Cerebellar nuclear complex (tissue), 1 donor: ENCODE measurements at regions not wholly inside any gene's neighbourhood (a gene's known extent, or its start where the extent isn't known, plus 50 kb on each side); places are given as distances from the start of the nearest gene placed in this dataset.

Source experiments
- DNase-seq, 2 experiments: peaks; one replicate each; lab custom pipeline; 2025; lab: John Stamatoyannopoulos, UW

DNA sequence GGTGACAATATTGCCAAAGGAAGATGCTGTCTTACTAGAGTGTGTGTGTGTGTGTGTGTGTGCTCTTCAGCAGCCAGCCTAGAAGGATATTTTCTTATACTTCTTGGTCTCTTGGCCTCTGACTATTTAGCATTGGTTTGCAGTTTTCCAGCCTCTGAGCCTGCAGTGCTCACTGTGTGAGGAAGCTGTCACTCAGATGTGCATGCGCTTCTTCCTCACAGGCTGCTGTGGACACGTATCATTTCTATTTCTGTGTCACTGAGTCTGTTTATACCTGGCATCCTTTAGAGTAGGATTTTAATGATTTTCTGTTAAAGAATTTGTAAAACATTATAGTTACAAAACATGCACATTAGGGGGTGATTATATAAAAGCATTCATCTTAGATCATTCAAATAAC is 83.3 kb downstream of the ALDH8A1 start:
- no peak for DNase-seq

DNA sequence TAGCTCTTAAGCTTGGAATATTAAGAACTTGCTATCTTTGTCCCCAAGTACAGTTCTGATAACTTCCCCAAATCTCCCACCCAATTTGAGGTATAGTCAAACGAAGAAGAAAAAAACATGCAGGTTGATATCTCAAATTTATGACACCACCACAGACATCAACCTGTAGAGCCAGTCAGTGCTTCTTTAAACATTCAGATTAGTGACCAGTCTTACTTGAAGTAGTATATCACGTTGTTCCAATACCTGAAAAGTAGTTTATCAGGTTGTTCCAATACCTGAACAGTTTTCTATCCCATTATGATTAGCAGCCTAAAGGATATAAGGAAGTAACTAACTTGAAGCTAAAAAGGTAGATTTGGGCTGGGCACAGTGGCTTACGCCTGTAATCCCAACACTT is 85.3 kb downstream of the ALDH8A1 start:
- no peak for DNase-seq

DNA sequence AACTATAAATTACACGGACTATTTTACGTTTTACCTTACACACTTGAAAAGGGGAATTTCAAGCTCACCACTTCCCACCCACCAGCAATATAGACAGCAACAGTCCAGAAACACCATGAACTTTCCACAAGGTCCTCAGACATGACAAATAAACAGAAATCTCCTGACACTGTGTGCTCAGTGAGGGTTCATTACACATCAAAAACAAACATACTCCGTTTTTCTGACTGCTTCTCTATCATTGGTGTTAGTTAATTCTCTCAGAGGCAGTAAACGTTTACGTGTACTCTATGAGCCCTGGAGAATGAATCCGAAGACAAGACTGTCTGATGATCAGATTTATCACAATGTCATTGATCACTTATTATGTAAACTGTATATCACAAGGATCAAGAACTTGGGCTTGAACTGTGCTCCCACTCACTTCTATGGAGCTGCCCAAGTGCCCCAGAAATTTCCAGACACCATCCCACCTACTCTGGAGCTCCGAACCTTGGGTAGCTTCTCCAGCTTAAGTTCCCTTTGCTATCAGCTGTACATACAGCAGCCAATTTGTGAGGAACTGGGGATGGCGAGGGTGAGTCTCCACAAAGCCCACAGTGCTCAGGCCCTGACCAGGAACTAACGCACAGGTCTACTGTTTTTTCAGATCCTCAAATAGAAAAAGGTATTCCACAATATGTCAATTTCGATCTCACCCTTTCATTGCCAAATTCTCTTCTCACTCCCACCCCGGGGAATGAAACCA is 86.0 kb downstream of the ALDH8A1 start:
- DNase-seq, result no peak

DNA sequence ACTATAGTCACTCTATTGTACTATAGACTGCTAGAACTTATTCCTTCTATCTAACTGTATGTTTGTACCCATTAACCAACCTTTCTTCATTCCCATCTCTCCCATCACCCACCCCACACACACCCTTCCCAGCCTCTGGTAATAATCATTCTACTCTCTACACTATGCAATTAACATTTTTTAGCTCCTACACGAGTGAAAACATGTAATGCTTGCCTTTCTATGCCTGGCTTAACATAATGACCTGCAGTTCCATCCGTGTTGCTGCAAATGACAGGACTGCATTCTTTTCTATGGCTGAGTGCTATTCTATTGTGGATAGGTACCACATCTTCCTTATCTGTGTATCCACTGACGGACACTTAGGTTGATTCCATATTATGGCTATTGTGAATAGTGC is 95.5 kb downstream of the ALDH8A1 start:
- no peak for DNase-seq

DNA sequence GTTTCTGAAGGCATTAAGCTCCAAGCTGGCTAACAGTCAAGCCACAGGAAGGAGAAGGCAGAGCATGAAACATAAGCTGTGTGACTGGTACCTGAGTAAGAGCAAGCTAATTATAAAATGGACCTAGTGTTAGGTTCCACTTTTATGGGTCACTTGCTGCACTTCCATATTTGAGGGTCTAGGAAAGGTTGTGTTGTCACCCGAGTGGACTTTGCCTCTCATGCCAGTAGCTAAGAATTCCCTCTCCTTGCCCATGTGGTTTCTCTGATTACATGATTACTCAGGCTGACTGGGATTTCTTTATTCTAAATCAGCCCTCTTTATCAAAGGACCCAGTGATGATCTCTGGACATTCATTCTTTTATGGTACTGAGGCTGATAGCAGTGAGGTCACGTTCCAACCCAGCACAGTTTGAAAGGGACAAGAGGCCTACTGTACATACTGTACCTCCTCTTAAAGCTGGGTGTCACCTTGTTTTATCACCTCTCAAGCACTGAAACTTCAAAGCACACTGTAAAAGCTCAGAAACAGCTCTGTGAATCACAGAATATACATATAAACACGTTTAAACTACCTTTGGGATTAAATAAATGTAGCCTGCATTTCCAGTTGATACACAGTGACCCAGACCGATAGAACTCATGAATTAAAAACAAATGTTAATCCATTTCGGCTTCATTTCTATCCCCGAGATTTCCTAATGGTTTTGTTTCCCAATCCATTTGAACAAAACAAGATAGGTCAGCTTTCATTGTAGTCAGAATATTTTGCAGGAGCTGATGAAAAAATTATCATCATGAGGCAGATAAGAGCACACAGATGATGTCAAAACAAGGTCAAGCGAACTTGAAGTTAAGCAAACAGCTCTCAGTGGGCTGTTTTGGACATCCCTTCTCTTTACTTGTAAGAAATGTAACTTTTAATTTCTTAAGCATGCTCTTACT is 96.5 kb downstream of the ALDH8A1 start:
- no peak for DNase-seq

DNA sequence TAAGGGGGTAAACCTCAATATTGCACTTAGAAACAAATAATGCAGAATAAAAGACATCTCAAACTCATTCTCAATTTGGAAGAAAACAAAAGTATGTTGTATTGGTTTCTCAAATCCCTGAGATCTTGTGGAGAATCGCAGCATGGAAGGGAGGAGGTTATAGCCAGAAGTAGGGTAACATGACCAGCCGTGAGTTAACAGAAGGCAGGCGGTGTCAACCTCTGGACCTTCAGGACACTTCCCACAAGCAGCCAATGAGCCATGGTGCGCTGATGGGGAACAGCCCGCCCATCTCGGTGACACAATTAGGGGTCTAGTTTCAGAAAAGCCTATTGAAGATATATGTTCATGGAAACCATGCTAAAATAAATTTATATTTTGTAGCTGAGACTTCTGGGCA is 98.4 kb downstream of the ALDH8A1 start:
- no peak for DNase-seq

DNA sequence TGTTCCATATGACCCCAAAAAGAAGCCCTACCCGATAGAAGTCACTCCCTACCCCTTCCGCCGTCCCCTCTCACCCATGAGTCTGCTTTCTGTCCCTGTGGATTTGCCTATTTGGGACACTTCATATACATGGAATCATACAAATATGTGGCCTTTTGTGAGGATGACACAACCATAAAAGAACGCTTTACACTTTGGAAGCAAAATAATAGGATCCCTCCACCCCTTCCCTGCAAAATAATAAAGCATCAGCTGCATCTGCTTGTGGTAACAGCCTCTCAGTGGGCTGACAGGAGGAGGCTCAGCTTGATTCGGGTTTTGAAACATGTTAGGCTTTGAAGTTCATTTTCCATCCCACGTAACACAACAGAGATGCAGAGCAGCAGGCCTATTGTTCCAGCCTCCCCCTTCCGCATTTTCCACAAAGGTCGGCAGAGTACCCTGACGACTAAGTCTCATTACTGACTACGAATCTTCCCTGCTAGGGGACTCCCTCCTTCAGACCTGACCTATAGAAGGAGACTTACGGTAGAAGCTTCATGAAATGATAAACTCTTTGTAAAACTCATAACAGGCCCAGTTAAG is 99.1 kb downstream of the ALDH8A1 start:
- no peak for DNase-seq

DNA sequence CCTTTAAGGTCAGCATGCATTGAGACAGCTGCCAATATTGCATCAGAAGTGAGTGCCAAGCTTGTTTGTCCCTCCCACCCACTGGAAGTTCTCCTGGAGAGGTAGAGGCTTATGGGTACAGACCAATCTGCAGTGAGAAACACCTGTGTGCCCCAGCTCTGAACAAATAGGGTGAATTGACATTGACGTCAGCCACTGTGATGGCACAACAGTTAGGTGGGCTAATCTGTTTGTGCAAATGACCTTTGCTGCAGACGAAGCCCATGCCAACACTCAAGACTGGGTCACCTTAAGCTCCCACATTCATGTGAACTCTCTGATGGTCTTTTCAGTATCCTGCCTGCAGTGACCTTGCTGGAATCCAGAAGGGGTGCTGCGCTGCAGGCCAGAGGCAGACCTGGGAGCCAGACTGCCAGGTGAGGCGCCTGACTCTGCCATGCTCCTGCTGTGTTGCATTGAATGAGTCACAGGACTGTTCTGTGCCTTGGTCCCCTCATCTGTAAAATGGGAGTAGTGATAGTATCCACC is 99.9 kb downstream of the ALDH8A1 start:
- DNase-seq, result no peak

DNA sequence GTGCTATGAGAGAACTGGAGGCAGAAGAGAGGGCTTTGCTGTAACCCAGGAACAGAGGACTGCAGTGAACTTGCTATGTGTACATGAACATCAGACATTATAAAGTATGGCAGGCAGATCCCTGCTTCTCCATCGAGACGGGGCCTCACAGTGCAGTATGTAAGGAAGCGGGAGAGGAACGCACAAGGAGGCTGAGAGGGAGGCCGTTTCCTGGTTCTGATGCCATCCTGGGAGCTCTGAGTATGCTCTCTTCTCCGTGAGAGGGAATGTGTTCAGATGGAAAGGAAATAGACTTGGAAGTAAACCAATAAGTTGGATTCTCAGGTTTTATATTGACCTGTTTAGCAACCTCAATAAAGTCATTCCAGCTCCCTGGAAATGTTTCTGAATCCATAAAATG is 101.8 kb downstream of the ALDH8A1 start:
- DNase-seq, result no peak

DNA sequence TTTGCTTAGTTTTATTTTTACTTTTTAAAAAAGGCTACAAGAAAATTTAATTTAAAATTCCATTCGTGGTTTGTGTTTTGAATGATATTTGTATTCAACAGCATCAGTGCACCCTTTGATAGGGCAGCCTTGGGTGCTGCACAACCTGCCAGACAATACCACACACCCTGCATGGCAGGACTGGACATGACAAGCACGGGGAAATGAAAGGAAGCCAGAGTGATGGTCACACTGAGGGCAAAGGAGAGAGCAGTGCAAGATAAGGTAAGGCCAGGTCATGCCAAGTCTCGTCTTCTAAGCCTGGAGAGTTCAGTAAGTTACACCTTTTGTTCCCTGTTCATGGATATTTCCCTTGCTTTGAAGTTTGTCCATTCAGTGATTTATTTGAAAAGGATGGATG is 103.0 kb downstream of the ALDH8A1 start:
- DNase-seq, result no peak

DNA sequence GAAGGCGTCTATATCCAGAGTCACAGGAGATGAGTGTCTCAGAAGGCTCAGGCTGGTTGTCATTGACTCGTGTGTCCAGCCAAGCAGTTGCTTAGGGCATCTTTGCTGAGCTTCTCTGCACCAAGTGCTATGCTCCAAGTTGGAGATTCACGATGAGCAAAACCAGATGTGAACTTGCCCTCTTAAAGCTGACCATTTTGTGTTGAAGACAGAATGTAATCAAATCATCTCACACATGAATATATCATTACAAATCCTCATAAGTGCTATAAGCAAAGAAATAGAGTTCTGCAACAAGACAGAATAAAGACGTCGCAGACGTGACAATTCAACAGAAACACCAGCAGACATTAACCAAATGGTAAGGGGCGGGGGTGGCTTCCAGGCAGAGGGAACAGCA is 103.9 kb downstream of the ALDH8A1 start:
- no peak for DNase-seq

DNA sequence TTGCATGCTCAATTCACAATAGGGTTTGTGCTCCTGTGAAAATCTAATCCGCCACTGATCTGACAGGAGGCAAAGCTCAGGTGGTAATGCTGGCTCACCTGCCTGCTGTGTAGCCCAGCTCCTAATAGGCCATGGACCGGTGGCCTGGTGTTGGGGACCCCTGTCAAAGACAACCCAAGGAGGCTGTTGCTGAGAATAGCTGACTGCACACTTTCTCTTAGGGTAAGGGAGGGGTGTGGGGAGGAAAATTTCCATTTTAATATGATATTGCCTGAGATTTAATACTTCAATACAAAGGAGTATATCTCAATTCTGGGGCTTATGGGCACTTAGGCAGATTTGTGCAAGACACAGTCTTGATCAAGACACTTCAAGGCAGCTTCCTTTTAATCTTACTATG is 105.8 kb downstream of the ALDH8A1 start:
- no peak for DNase-seq

DNA sequence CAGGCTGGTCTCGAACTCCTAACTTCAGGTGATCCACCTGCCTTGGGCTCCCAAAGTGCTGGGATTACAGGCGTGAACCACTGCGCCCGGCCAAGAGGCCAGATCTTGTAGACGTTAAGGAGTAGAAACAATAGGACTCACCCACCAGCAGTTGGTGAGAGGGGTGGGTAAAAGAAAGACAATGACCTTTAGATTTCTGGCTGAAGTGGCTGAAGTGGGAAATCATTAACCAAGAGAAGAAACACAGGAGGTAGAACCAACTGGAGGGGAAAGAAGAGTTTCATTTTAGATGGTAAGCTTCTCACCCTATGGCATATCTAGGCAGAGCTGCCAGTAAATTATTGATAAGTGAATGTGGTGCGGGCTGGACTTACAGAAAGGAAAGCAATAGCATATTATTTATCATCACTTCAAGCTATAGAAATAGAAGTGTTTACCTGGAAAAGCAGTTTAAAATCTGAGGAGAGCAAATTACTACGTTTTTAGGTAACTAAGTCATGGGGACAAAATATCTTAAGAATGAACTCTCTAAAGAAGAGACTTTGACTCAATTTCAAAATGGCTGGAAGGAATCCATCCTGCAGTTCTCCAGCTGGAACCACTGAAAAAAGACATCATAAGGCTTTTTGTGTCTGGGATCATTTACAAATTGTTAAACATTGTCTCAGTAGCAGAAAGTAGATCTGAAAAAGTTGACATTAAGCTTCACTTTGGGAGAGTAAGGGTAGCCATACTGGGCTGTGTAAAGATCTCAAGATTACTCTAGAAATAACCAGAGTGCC is 109.6 kb downstream of the ALDH8A1 start:
- no peak for DNase-seq

DNA sequence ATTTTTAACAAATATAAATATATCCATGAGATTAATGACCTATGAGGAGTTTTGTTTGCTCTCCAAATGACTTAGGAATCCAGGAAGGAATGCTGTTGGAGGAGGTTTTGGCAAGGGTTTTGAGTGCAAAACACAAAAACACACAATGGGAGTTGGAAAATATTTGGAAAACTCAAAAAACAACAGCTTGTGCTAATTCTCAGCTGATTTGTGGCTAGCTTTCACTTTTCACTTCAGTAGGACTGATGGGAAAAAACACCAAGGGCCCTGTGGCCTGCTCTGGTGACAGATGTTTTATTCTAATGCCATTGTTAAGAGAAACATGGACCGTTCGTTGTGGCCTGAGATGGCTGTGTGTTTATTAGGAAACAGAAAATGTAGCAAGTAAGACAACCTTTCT is 113.9 kb downstream of the ALDH8A1 start:
- DNase-seq, result no peak

DNA sequence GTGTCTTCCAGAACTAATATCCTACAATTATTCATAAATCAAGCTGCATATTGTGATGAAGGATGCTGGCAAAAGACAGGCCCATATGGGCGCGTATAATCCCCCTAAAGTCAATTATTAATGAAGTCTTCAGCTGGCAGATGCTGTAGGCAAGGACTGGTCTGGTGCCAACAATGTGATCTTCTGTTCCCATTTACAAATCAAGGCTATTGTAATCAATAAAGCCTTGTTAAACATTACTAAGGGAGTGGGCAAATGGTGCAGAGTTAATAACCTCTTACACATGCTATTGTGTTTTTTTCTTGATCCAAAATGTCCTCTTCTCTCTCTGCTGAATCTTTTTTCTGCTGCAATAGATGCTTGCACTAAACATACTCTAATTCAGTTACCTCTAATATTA is 119.0 kb downstream of the ALDH8A1 start:
- DNase-seq, result no peak

DNA sequence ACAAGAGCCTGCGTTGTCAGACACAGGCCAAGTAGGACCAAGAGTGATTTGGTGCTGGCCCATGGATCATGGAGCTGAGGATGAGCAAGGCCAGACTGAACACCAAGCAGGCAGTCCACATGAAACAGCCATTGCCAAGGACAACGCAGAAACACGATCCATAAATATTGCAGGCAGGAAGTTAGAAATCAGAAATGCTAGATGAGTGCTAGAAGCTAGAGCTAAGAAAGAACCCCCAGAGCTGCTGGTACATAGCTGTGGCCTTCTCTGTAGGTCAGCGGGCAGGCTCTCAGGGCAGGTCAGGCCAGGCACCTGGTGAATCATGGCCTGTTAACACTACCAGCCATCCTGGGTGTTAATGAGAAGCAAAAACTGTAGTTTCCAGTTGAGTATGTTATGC is 119.7 kb downstream of the ALDH8A1 start:
- DNase-seq, result no peak

DNA sequence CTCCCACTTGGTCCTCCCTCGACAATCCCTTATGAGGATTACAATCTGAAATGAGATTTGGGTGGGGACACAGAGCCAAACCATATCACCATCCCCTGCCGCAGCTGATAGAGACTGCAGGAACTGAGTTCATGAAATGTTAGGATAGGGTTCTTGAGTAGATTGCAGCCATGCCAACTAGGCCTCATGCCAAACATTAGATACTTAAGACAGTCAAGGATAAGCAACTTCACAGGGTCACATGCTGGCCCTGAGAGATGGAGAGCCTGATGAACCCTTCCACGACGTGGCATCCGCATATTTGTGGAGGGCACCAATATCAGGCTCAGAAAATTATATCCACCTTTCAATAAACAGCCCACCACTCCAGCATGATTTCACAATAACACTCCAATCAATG is 121.3 kb downstream of the ALDH8A1 start:
- no peak for DNase-seq

DNA sequence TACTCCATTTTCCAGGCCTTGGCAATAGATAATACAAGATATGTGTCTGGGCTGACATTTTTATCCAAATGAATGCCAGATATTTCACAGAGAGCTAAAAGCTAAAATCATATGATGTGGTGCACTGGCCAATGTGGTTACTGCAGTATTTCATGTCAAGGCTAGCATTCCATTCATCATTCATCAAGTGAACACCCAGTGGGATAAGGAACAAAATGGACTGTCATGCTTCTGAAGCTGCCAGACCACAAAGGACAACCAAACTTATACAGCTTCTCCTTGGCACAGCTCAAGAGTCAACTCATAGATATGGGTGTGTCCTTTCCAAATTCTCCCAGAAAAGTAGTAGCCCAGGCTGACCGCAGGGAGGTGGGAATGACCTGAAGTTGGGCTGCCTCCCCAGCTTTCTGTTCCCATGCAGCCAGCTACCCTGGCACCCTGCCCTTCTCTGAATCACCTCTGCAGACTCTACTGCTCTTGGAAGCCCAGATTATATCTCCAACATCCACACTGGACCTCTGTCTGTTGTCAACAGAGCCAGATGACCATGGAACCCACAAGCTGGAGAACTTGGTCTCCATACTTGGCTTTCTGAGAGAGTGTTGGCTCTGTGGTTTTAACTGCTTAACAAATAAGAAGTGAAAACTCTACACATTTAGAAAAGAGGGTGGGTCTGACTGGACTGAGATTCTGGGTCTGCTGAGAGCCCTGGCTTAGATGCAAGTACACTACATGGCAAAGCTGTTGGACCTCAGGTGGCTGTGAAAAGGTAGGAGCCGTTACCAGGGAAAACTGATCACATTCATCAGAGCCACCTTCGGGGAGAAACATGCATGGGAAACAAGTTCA is 122.8 kb downstream of the ALDH8A1 start:
- no peak for DNase-seq

DNA sequence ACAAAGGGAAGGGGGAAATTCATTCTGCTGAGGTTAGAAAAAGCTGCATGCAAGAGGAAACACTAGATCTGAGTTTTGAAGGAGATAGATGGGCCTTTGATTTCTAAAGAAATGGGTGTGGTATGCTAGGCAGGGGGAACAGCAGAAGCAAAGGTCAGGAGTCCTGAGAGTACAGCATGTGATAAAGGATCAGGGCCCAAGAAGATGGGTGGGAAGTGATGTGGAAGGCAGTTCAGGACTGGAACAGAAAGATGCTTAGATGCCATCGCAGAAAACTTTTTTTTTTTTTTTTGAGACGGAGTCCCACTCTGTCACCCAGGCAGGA is 126.2 kb downstream of the ALDH8A1 start:
- DNase-seq, result no peak

DNA sequence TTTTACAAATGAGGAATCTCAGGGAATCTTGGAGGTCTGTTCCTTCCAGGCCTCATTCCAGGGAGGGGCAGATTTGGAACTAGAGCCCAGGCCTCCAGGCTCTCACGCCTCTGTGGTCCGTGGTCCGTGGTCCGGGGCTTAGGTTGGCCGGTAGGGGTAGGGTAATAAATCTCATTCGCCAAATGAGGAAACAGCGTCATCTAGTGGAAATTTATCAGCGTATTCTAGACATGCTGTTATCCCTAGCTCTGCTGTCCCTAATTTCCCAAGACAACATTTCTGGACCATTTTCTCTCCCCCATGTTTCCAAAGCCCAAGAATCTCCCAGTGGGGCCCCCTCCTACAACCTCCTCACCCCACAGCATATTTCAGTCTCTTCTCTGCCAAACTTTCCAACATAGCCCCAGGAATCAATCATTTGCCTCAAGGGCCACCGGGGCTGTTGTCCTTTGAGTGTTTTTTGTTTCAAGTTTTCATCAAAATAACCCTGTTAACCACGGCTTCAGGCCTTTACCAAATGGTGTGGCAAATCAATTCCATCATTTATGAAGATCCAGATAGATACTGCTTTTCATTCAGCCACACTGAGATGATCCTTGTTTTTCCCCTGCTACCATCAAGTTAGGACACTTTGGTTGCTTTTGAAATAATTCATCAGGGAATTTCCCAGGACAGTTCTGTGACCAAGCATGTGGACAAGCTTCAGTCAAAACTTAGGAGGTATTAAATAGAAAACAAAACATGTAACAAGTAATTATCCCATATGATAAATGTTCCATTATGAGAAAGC is 126.8 kb downstream of the ALDH8A1 start:
- DNase-seq, result peak in 1 of 2 experiments; percentile 5
